Mesenteric fat pad (tissue), 1 donor: ENCODE measurements at regions not wholly inside any gene's neighbourhood (a gene's known extent, or its start where the extent isn't known, plus 50 kb on each side); places are given as distances from the start of the nearest gene placed in this dataset.

Experiments
- DNase-seq: peaks from one replicate; pipeline ENCODE4 v3.0.0-alpha.2; 2020; ENCODE audit warnings: low spot score
- donor health status: DM: yes; HTN: yes; CAD: no.

- no peak for DNase-seq
Measured at GRCh38 chr6:1037430-1038202, 274.3 kb upstream of the FOXQ1 start.

GRCh38 chr6:1035401-1035800, 276.5 kb upstream of the FOXQ1 start:
- DNase-seq: no peak

GRCh38 chr6:1031720-1032119, 280.2 kb upstream of the FOXQ1 start:
- DNase-seq: no peak

DNA sequence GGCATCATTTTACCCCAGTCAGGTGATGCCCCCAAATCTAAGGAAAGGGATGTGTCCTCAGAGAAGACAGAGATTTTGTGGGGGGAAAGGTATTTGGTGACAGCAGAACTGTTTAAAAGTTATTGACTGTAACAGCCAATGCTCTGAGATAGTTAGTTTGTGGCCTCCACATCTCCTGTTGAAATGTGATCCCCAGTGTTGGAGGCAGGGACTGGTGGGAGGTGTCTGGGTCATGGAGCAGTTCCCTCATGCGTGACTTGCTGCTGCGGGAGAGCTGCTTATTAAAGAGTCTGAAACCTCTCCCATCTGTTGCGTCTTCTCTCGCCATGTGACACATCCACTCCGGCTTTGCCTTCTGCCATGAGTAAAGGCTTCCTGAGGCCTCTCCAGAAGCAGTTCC, 282.8 kb upstream of the FOXQ1 start:
- DNase-seq: peak; percentile 51

DNA sequence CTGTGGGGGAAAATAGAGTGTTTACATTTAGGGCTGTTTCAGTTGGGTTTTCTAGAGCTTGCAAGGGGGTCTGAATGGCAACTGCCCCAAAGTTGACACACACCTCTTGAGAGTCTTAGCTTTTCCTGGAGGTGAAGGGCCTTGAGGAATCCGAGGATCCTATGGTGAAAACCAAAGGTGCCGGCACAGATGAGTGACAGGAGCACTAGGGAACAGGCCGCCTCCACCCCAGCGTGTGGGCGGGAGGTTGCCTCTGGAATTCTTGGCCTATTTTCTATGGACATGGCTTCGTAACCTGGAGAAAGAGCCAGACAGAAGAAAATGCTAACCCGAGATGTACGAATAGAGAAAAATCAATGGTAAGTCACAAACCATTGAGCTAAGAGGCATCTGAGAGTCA, 283.2 kb upstream of the FOXQ1 start:
- peak; percentile 20 for DNase-seq

- peak; percentile 69 for DNase-seq
Measured at GRCh38 chr6:1027795-1028569, 283.9 kb upstream of the FOXQ1 start.

DNA sequence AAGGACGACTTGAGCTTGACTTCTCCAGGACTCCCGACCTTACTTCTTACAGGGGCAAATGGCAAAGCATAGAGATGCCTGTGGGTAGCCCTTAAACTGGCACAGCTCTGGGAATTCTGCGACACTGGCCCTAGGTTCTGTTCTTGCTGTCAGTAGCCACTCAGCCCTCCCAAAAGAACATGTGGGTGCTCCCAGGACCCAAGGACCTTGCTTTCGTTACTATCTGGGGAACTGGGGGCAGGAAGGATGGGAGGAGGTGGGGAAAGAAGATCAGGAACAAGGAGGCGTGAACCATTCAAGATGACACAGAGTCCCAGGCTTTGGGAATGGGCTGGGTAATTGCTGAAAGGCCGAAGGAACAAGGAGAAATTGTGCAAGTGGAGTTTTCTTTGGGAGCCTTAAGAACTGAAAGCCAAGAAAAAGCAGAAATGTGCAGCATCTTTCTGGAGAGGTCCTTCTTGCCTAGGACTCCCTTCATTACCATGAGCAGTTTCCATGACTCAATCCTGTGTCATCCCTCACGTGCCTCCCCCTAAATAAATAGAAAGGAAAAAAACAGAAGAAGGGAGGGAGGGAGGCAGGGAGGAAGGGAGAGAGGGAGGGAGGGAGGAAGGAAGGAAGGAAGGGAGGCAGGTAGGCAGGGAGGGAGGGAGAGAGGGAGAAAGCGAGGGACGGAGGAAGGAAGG, 284.6 kb upstream of the FOXQ1 start:
- DNase-seq: peak; percentile 47

DNA sequence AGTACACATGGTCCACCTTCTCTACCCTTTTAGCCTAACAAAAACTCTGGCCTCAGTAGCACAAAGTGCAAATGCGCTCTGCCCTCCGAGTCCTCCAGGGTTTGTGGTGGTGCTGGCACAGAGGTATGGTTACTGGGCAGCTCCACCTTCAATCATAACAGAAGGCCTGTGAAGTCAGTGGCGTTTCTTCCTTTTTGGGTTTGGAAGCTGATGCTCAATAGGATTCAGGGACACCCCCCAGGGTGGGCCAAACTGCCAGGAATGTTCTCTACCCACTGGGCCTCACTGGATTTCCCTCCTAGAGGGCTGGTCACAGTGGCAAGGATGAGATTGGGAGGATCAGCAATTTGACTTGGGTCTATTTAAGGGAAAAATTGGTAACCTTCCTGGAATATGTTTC, 286.1 kb upstream of the FOXQ1 start:
- DNase-seq: no peak

DNA sequence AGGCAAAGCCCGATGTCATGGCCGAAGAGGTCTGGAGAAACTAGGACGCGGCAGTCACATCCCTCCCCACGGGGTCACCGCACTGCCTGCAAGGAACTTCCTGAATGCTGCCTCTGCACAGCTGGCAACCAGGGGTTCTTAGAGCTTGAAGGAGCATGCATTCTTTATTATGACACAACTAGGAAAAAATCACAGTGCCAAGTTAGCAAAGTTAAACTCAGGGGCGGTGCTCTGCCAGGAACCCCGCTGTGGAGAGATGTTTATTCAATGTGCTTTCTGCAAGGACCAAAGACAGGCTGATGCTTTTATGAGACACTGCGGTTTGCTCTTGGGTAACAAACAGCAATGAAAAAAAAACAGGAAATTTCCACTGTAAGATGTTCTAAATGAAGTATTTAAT, 287.3 kb upstream of the FOXQ1 start:
- DNase-seq: no peak

GRCh38 chr6:1024161-1024560, 287.7 kb upstream of the FOXQ1 start:
- DNase-seq: no peak

- DNase-seq: no peak
Measured at GRCh38 chr6:1023229-1023628, 288.7 kb upstream of the FOXQ1 start.

DNA sequence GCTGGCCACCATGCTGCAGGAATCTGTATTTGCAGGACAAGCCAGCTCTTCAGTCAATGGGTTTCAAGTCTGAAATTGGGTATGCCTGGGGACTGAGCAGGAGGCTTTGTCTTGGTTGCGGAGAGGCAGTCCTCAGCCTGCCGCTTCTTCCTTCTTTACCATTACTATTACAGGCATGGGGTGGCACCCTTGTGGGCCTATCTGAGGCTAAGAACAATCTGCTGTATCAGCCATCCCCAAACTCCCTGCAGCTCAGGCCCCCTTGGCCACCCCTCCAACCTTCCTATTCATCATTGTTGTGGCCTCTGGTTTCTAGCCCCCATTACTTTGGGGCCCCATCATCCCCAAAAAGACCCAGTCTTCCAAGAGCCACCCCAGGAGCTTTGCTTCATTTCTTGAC, 289.2 kb upstream of the FOXQ1 start:
- DNase-seq: no peak

- no peak for DNase-seq
Measured at GRCh38 chr6:1020837-1021236, 291.1 kb upstream of the FOXQ1 start.

GRCh38 chr6:1020133-1020532, 291.8 kb upstream of the FOXQ1 start:
- peak; percentile 51 for DNase-seq

- no peak for DNase-seq
Measured at GRCh38 chr6:1018041-1018440, 293.9 kb upstream of the FOXQ1 start.

GRCh38 chr6:1016329-1017302, 295.3 kb upstream of the FOXQ1 start:
- DNase-seq: no peak

DNA sequence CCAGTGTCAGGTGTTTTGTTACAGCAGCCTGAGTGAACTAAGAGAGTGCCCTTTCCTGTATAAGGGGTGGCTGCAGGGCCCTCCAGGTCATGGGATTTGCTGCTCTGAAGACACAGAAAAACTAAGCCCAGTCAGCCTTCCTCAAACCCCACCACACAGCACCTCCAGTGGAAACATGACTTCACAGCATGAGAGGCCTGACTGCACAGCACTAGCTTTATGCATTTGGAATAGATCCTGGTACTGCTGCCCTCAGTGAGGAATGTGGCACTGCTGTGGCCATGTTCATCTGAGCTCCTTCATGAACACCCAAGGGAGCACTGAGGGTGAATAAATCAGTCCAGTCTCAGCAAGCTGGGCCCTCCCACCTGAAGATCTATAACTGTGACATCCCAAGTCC, 296.1 kb upstream of the FOXQ1 start:
- DNase-seq: no peak

GRCh38 chr6:1014431-1014807, 297.5 kb upstream of the FOXQ1 start:
- no peak for DNase-seq

- no peak for DNase-seq
Measured at GRCh38 chr6:1013656-1014430, 298.1 kb upstream of the FOXQ1 start.

DNA sequence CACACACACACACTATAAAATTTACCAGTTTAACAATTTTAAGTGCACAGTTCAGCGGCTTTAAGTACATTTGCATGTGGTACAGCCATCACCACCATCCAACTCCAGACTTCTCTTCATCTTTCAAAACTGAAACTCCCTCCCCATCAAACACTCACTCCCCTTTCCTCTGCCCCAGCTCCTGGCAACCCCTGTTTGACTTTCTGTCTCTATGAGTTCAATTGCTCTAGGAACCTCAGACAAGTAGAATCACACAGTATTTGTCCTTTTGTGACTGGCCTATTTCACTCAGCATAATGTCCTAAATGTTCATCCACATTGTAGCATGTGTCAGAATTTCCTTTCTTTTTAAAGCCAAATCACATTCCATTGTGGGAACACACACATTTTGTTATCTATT, 302.8 kb upstream of the FOXQ1 start:
- no peak for DNase-seq
